GM19239 (cell line): ENCODE measurements at regions not wholly inside any gene's neighbourhood (a gene's known extent, or its start where the extent isn't known, plus 50 kb on each side); places are given as distances from the start of the nearest gene placed in this dataset.
"Not testable (repeated sequence)": the region's sequence is repeated elsewhere in the genome, so short reads cannot be mapped to it uniquely, and the experiment has no call there.

Source experiments
- DNase-seq: peaks from one replicate; pipeline ENCODE4 v3.0.0; 2011; ENCODE audit warnings: low spot score; ENCODE audit not compliant: insufficient read length
- FAIRE-seq: peaks from 2 replicates; lab custom pipeline; 2011; peaks lifted over from hg19 to GRCh38; lab: Jason Lieb, UNC

- FAIRE-seq (no peak), DNase-seq (no peak)
These were observed 254.9 kb downstream of the IRS1 start for GRCh38 chr2:226544596-226545210.

DNA sequence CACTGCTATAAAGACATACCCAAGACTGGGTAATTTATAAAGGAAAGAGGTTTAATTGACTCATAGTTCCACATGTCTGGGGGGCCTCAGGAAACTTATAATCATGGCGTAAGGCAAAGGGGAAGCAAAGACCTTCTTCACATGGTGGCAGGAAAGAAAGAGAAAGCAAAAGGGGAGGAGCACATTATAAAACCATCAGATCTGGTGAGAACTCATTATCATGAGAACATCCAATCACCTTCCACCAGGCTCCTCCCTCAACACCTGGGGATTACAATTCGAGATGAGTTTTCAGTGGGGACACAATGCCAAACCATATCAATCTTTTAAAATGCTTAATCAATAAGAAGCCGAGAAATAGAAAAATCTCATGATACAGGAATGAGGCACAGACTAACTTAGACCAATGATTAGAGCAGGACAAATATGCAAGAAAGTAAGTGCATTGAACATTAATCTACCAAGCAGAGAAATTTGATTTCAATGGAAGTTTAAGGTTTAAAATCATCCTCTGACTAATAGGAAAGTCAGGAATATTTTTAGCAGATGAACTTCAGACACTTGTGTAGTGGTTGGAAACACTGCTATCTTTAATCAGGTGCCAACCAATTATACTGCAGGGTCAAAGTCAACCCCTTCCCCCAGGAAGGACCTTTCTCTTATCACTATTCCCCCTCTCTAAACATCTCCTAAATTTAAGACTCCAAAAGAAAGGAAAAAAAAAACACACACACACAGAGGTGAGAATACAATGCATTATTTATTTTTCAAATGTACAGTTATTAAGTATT lies 259.2 kb downstream of the IRS1 start:
- DNase-seq = no peak
- FAIRE-seq = no peak

- DNase-seq = no peak
- FAIRE-seq = no peak
These were observed 263.2 kb downstream of the IRS1 start for GRCh38 chr2:226536410-226536809.

- DNase-seq, FAIRE-seq: not testable (repeated sequence)
These were observed 266.6 kb downstream of the IRS1 start for GRCh38 chr2:226532976-226533375.

DNA sequence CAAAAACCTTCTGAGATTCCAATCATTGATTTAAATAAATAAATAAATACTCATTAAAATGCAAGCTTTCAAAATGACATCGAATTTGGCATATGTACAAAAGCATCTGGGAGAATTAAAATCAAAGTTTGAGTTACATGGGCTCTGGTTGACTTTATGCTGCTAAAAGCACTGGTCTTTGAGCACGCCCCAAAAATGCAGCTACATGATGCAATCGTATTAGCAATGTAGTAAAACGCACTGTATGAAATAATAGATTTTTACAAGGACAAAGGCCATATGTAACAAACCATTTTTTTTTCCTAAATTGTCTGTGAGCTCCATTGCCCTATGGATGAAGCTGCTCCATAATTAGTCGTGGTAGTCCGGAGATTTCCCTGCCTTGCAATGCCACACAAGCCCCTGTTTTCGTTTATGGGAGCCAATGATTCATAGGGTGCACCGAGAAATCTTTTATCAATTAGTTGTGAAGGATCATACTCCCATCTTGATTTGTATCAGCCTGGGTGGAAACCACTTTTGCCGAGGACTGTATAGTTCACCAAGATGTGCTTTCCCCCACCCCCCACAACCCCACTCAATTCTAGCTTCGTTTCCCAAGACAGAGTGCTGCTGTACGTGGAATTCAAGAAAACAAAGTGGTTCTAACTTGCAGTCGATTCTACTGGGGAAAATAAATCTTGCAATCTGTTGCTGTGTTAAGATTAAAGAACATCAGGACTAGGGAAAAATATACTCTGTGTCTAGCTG lies 268.4 kb downstream of the IRS1 start:
- DNase-seq (no peak), FAIRE-seq (no peak)

DNA sequence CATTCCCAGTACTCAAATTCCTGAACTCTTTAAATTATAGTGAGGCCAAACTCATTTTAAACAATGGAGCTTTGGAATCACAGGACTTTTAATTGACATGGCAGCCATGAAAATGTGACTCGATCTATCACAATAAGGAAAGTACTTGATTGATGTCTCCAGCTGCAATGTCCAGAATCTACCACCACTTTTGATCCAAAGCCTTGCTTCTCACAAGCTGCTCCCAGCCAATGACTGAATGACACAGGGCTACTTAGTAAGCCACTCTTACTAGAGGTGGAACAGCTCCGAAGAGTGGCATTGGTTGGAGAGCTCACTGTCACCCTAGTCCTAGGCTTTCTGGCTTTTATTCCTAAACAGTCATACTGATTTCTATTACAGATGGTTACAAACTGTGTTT lies 270.1 kb downstream of the IRS1 start:
- FAIRE-seq = no peak
- no peak for DNase-seq

GRCh38 chr2:226526716-226527115 lies 272.9 kb downstream of the IRS1 start:
- no peak for FAIRE-seq
- no peak for DNase-seq

DNA sequence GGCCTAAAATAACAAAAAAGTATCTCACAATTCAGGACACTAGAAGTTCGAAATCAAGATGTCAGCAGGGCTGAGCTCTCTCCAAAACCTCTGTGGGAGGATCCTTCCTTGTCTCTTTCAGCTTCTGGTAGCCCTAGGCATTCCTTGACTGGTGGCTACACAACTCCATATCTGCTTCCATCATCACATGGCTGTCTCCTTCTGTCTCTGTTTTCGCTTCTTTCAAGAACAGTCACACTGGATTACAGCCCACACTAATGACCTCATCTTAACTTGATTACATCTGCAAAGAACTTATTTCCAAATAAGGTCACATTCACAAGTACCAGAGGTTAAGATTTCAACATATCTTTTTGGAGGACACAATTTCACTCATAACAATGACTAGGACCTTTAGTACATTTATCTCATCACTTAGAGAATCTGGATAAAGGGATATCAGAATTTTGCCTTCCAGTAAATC lies 275.2 kb downstream of the IRS1 start:
- DNase-seq = no peak
- no peak for FAIRE-seq

DNA sequence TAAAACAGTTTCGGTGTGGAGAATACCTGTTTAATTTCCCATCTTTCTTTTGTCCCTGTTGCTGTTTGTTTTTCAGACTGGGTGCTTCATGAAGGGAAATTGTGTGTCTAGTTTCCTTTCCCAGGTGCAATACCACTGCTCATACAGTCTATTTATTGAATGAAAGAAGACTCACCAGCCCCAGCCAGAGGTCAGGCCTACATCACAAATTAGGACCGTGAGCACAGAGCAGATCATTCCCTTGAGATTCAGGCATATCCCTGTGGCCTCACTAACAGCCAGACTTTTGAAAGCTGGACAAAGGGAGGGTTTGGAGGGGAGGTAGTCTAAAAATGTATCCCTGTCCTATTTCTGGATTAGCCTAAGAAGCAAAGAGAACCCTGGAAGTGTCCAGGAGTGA lies 278.9 kb downstream of the IRS1 start:
- FAIRE-seq = no peak
- no peak for DNase-seq

- DNase-seq = no peak
- no peak for FAIRE-seq
These were observed 284.1 kb downstream of the IRS1 start for GRCh38 chr2:226515344-226516055.

DNA sequence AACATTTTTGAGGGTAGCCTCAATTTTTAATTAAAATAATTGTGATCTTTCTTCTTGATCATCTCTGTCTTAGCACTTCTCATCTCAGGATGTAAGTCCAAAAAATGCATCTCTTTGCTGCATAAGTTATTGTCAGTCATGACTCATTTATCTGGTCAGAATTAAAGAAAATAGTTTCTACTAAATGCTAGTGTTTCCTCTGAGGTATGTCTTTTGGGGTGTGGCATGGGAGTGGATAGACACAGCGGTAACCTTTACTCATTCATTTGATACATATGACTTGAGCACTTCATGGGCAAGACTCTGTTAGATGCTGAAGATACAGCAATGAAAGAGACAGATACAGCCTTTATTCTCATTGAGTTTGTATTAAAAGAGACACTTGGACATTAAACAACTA lies 284.7 kb downstream of the IRS1 start:
- FAIRE-seq = no peak

DNA sequence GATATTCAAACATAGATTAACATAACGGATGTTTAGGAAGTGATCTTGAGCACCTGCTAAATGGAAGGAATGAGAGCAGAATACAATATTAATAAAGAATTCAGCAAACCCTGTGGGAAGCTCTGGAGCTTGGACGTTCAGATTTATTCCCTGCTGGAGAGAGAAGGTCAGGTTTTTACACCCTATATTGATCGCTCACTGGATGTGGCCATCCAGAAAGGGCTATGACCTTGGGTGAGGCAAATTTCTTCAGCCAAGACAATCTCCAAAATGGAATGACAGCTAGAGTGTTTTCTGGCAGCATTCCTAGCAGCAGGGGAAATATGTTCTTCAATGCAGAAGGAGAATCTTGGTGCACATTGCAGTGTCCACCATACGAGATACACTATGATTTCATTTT lies 288.3 kb downstream of the IRS1 start:
- DNase-seq (no peak), FAIRE-seq (no peak)

More for the DNA sequence above, 284.7 kb downstream of the IRS1 start:
- DNase-seq = no peak

GRCh38 chr2:226508683-226509082 lies 290.9 kb downstream of the IRS1 start:
- FAIRE-seq = no peak
- no peak for DNase-seq

GRCh38 chr2:226508005-226508404 lies 291.6 kb downstream of the IRS1 start:
- FAIRE-seq (no peak), DNase-seq (no peak)

DNA sequence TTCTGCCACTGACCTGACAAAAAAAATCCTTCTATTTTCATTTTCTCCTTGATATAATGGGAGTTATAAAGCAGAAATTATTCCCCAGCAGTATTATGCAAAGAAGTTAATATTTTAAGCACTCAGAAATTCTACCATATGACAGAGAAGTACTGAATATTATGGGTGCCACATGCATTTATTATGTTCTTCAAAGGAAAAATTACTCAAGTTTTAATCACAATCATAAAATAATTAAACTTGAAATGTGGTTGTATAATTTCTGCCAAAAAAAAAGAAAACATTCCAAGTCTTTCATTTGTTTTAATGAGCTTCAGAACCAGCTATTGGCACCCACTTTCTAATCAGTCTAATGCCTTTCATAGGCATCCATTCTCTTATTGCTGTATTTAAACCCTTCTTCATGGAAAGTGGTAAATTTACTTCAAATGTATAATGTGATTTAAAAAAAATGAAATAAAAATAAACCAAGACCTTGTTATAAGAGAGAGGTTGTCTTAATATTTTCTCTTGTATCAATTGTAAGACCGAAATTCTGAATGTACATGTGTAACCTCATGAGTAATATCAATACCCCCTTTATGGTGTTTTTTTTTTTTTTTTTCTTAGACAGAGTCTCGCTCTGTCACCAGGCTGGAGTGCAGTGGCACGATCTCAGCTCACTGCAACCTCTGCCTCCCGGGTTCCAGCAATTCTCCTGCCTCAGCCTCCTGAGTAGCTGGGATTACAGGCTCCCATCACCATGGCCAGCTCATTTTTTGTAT lies 302.3 kb downstream of the IRS1 start:
- no peak for DNase-seq
- FAIRE-seq = no peak

GRCh38 chr2:226496273-226496550 lies 303.4 kb downstream of the IRS1 start:
- DNase-seq (no peak), FAIRE-seq (no peak)

DNA sequence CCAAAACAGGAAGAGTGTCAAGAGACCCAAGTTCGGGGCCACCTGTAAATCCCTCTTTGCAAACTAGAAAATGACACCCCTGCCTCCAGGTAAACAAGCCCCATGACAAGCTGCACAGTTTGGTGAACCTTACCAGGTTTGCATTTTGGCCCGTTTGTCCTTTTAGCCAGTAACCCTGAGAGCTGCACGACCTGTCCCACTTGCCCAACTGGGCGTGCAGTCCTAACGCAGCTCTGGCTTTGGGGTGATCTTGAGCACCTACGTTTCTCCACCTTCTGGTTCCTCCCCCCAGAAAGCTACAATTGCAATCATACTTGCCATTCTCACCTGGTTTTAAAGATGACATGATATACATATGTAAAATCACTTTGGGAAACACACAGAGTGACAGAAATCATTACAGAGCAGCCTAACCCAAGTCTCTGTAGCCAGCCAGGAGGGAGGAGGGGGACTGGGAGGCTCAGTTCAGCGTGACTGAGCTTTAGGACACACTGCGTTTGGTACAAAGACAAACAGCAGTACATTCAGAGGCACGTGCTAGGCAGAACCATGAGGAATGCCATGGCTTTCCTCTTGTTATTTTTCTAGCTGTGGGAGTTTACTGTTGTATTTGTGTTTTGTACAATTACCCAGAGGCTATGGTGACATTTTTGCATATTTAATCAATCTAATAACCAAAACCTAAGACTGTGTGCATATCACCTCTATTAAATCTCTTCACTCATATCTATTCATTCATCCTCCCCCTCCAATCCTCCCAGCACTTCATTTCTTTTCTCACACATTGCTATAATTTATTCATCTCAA lies 304.0 kb downstream of the IRS1 start:
- DNase-seq (no peak), FAIRE-seq (no peak)

DNA sequence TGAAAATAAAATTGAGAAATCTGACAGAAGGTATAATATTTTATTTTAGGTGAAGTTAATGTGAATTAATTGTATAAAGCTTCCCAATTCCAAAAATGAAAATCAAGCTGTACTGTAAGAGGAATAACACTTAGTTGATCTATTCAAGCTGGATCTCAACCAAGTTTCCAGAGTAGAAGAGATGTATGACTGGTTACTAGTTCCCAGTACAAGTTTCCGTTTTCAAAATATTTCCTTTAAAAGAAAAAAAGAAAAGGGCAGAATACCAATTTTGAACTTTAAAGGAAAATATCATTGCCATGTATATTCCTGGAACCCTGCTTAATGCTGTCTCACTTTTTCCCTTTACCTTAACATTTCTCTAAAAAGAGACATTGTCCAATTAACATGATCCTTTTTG lies 308.5 kb downstream of the IRS1 start:
- DNase-seq (no peak), FAIRE-seq (no peak)
